Uterus (tissue), 3 donors: ENCODE measurements at regions not wholly inside any gene's neighbourhood (a gene's known extent, or its start where the extent isn't known, plus 50 kb on each side); places are given as distances from the start of the nearest gene placed in this dataset.

Experiments used
- DNase-seq, 2 donors: peaks; one replicate each; pipeline ENCODE4 v3.0.0-alpha.2; 2019 to 2020
- H3K27ac ChIP-seq, 2 donors: fragments of 200-600 bp; sonication (generic); 1 replicate in 1 of 2; 2 replicates in 1 of 2; pipeline ENCODE4 v1.5.1; 2016 to 2018
- H3K27me3 ChIP-seq, 2 donors: fragments of 200-600 bp; sonication (generic); one replicate each; pipeline ENCODE4 v1.5.1; 2018 to 2019; ENCODE audit warnings: control low read depth in 1 of 2
- H3K36me3 ChIP-seq, 2 donors: fragments of 200-600 bp; sonication (generic); one replicate each; pipeline ENCODE4 v1.5.1; 2019; ENCODE audit warnings: control low read depth in 1 of 2
- H3K4me1 ChIP-seq, 2 donors: fragments of 200-600 bp; sonication (generic); one replicate each; pipeline ENCODE4 v1.5.1; 2018 to 2019; ENCODE audit warnings: control low read depth in 1 of 2
- H3K4me3 ChIP-seq, 2 donors: fragments of 200-600 bp; sonication (generic); 1 replicate in 1 of 2; 2 replicates in 1 of 2; pipeline ENCODE4 v1.5.1; 2018 to 2019; ENCODE audit warnings: mild to moderate bottlenecking in 1 of 2
- H3K9me3 ChIP-seq, 2 donors: fragments of 200-600 bp; sonication (generic); one replicate each; pipeline ENCODE4 v1.5.1; 2019; ENCODE audit warnings: control low read depth in 1 of 2
- CTCF ChIP-seq, 4 experiments: fragments of 200-600 bp in 2 of 4; fragments of 450-650 bp in 2 of 4; sonication (generic) in 2 of 4; IDR thresholded peaks; one replicate each; pipeline ENCODE4 v1.5.1; 2016 to 2019; ENCODE audit warnings: antibody characterized with exemption in 4 of 4, mild to moderate bottlenecking in 2 of 4, moderate library complexity in 1 of 4
- POLR2A ChIP-seq, 2 donors: fragments of 450-650 bp; IDR thresholded peaks; one replicate each; pipeline ENCODE4 v1.6.1; 2016; ENCODE audit warnings: antibody characterized with exemption in 2 of 2, mild to moderate bottlenecking in 1 of 2, moderate library complexity in 1 of 2
- intact Hi-C: fragments of 100-400 bp; cut with DNase I; formaldehyde crosslinking; loops from one replicate; pipeline ENCODE4 v1.15.1; 2023; ENCODE audit warnings: low total_unique reads
- donor health status: DM: yes; HTN: yes; CAD: no.

GRCh38 chr12:28859551-28859950, 289.5 kb upstream of the FAR2 start:
- H3K27me3 ChIP-seq = no peaks in the 10 kb centered on the region
- no peaks in the 10 kb centered on the region for H3K36me3 ChIP-seq
- no peaks in the 10 kb centered on the region for H3K4me1 ChIP-seq
- H3K4me3 ChIP-seq = no peak overlapping the region
- intact Hi-C loops = no loop called here
- no peak overlapping the region for H3K27ac ChIP-seq
- H3K9me3 ChIP-seq = no peaks in the 10 kb centered on the region
- DNase-seq = no peak
- TF ChIP-seq POLR2A (IDR thresholded peaks at IDR 0.05) (no peak), CTCF (IDR thresholded peaks at IDR 0.05) (no peak)

GRCh38 chr12:28865776-28866175, 283.3 kb upstream of the FAR2 start:
- TF ChIP-seq POLR2A (IDR thresholded peaks at IDR 0.05) (no peak), CTCF (IDR thresholded peaks at IDR 0.05) (no peak)
- Histone ChIP-seq H3K4me1 (no peaks in the 10 kb centered on the region), H3K4me3 (no peak overlapping the region), H3K36me3 (no peaks in the 10 kb centered on the region), H3K9me3 (no peaks in the 10 kb centered on the region), H3K27me3 (no peaks in the 10 kb centered on the region), H3K27ac (no peak overlapping the region)
- DNase-seq = no peak
- intact Hi-C loops = no loop called here

- no peaks in the 10 kb centered on the region for H3K36me3 ChIP-seq
- intact Hi-C loops = no loop called here
- DNase-seq = no peak
- H3K27ac ChIP-seq = no peak overlapping the region
- no peaks in the 10 kb centered on the region for H3K27me3 ChIP-seq
- TF ChIP-seq POLR2A (IDR thresholded peaks at IDR 0.05) = no peak
- H3K4me1 ChIP-seq = no peaks in the 10 kb centered on the region
- H3K9me3 ChIP-seq = no peaks in the 10 kb centered on the region
- H3K4me3 ChIP-seq = no peak overlapping the region
Observed at GRCh38 chr12:28866296-28866695, 282.8 kb upstream of the FAR2 start.

GRCh38 chr12:28866715-28867503, 282.2 kb upstream of the FAR2 start:
- H3K36me3 ChIP-seq = no peaks in the 10 kb centered on the region
- intact Hi-C loops = no loop called here
- no peaks in the 10 kb centered on the region for H3K4me1 ChIP-seq
- no peak for DNase-seq
- TF ChIP-seq POLR2A (IDR thresholded peaks at IDR 0.05) (no peak), CTCF (IDR thresholded peaks at IDR 0.05) (no peak)
- no peak overlapping the region for H3K27ac ChIP-seq
- no peaks in the 10 kb centered on the region for H3K9me3 ChIP-seq
- no peak overlapping the region for H3K4me3 ChIP-seq
- no peaks in the 10 kb centered on the region for H3K27me3 ChIP-seq

- H3K27ac ChIP-seq = no peak overlapping the region
- TF ChIP-seq CTCF (IDR thresholded peaks at IDR 0.05) (no peak), POLR2A (IDR thresholded peaks at IDR 0.05) (no peak)
- no peak for DNase-seq
- no peaks in the 10 kb centered on the region for H3K27me3 ChIP-seq
- no peak overlapping the region for H3K4me3 ChIP-seq
- no peaks in the 10 kb centered on the region for H3K36me3 ChIP-seq
- no peaks in the 10 kb centered on the region for H3K4me1 ChIP-seq
- no peaks in the 10 kb centered on the region for H3K9me3 ChIP-seq
- intact Hi-C loops = no loop called here
Observed at GRCh38 chr12:28868414-28868813, 280.7 kb upstream of the FAR2 start.
